Pancreas (tissue), 10 donors: ENCODE measurements at regions not wholly inside any gene's neighbourhood (a gene's known extent, or its start where the extent isn't known, plus 50 kb on each side); places are given as distances from the start of the nearest gene placed in this dataset.

Source experiments
- ATAC-seq, 4 donors: fragments of 200-7000 bp; cut with Tn5 transposase; one replicate each; pipeline versions ENCODE4 v1.8.0 to v1.9.1; 2020; ENCODE audit warnings: mild to moderate bottlenecking in 4 of 4, moderate library complexity in 4 of 4
- DNase-seq, 6 donors: peaks; one replicate each; pipeline ENCODE4 v3.0.0-alpha.2; 2020
- FAIRE-seq: peaks from 2 replicates; lab custom pipeline; 2012; peaks lifted over from hg19 to GRCh38; lab: Jason Lieb, UNC
- H3K27ac ChIP-seq, 4 donors: fragments of 200-600 bp; sonication (generic); 1 replicate in 3 of 4; 2 replicates in 1 of 4; pipeline versions ENCODE4 v1.5.0 to v1.8.0; 2020
- H3K27me3 ChIP-seq, 4 donors: fragments of 200-600 bp; one replicate each; pipeline ENCODE4 v1.8.0; 2021
- H3K36me3 ChIP-seq, 3 donors: fragments of 200-600 bp; sonication (generic) in 1 of 3; one replicate each; pipeline versions ENCODE4 v1.5.0 to v1.8.0; 2020 to 2021
- H3K4me1 ChIP-seq, 3 donors: fragments of 200-600 bp; one replicate each; pipeline ENCODE4 v1.8.0; 2021
- H3K4me3 ChIP-seq, 4 donors: fragments of 200-600 bp; sonication (generic) in 2 of 4; one replicate each; pipeline versions ENCODE4 v1.5.0 to v1.8.0; 2020 to 2021
- H3K9me3 ChIP-seq, 4 donors: fragments of 200-600 bp; one replicate each; pipeline ENCODE4 v1.8.0; 2021
- WGBS, 2 donors: extraction: QIAGEN DNeasy Blood & Tissue Kit; methylation state at CpG; one replicate each; pipeline ENCODE4 v1.1.7; 2013; 5-methylcytosine and 5-hydroxymethylcytosine counted together
- intact Hi-C, 3 donors: fragments of 100-400 bp; cut with DNase I; formaldehyde crosslinking; loops; one replicate each; pipeline versions ENCODE4 v1.11.1 to v1.14.2; 2022
- TF ChIP-seq, protein P1 (sequence below), 4 donors: fragments of 200-600 bp; sonication (generic) in 3 of 4; IDR thresholded peaks; one replicate each; pipeline versions ENCODE4 v1.5.0 to v1.8.0; 2021; ENCODE audit warnings: antibody characterized with exemption in 4 of 4
- donor health status: healthy with polysubstance abuse.
- donor health status: DM: no; HTN: no; CAD: no; lungs with moderate emphysema.
- donor health status: DM: no; HTN: no; CAD: no.
- donor health status: control.
- donor health status: control.
- donor health status: Bipolar disorder and iron deficiency.
- donor health status: DM: yes; HTN: yes; CAD: no.
- donor health status: DM: no; HTN: no; CAD: no.
- donor health status: DM: no; HTN: no; CAD: no.
- donor health status: DM: yes; HTN: yes; CAD: no.

DNA sequence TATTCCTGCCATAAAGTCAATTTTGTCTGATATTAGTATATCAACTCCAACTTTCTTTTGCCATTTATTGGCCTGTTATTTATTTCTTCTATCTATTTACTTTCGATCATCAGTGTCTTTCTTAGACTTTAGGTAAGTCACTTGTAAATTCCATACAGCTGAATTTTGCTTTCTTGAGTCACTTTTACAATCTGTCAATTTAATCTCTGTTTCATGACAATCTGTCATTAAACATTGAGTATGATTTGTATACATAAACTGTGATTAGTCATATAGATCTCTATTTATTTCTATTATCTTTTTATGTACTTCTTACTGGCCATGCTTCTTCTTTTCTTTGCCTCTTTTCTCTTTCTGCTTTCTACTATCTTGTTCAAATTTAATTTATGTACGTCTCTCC lies 160.1 kb downstream of the TMA16 start:
- Histone ChIP-seq H3K27me3 (no peaks in the 10 kb centered on the region), H3K4me3 (no peak overlapping the region), H3K4me1 (no peaks in the 10 kb centered on the region), H3K9me3 (no peaks in the 10 kb centered on the region), H3K36me3 (no peaks in the 10 kb centered on the region), H3K27ac (no peak overlapping the region)
- DNase-seq (no peak), ATAC-seq (no peak), FAIRE-seq (no peak)
- WGBS, 2 donors: 44 to 67% methylated on average over 2 of the region's 2 CpGs
- TF ChIP-seq, protein P1, sequence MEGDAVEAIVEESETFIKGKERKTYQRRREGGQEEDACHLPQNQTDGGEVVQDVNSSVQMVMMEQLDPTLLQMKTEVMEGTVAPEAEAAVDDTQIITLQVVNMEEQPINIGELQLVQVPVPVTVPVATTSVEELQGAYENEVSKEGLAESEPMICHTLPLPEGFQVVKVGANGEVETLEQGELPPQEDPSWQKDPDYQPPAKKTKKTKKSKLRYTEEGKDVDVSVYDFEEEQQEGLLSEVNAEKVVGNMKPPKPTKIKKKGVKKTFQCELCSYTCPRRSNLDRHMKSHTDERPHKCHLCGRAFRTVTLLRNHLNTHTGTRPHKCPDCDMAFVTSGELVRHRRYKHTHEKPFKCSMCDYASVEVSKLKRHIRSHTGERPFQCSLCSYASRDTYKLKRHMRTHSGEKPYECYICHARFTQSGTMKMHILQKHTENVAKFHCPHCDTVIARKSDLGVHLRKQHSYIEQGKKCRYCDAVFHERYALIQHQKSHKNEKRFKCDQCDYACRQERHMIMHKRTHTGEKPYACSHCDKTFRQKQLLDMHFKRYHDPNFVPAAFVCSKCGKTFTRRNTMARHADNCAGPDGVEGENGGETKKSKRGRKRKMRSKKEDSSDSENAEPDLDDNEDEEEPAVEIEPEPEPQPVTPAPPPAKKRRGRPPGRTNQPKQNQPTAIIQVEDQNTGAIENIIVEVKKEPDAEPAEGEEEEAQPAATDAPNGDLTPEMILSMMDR (IDR thresholded peaks at IDR 0.05): no peak
- intact Hi-C loops: no loop called here

DNA sequence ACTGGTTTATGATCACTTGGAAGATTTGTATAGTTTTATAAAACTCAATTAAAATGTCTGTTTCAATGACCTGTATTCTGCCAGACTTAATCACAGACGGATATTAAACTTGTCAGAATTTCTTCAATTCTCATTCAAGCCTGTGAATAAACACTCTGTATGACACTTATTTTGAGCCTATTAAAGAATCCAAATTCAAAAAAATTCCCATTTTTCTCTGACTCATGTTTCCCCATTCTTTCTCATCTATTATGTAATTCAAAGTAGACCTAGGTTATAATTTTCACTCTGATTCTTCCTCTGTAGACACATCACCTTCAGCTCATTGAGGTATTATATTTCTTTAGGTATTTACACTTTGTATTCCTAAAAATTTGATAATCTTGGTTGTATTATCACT lies 166.1 kb downstream of the TMA16 start:
- Histone ChIP-seq H3K36me3 (no peaks in the 10 kb centered on the region), H3K9me3 (no peaks in the 10 kb centered on the region), H3K27me3 (no peaks in the 10 kb centered on the region), H3K27ac (no peak overlapping the region), H3K4me3 (no peak overlapping the region), H3K4me1 (no peaks in the 10 kb centered on the region)
- 49 to 64% methylated on average over 1 of the region's 1 CpG for WGBS, 2 donors
- TF ChIP-seq, protein P1 (IDR thresholded peaks at IDR 0.05): no peak
- no peak for DNase-seq
- no peak for FAIRE-seq
- intact Hi-C loops: no loop called here
- no peak for ATAC-seq

DNA sequence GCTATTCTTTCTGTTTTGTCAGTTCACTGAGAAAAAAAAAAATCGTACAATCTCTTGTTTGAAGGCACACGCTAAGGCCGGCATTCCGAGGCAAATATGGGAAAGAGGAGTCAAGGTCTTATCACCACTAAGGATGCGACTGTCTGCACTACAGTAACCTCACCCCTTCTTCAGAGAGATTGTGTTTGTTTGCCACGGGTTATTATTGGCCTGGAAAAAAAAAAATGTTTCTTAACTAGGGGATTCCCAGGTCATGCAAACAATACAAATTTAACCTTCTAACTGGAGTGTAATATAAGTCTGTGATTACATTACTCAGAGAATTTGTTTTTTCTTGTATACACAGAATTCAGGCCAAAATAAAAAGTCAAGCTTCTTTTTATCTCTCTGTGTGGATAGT lies 168.3 kb downstream of the TMA16 start:
- H3K36me3 ChIP-seq: no peaks in the 10 kb centered on the region
- H3K4me1 ChIP-seq: no peaks in the 10 kb centered on the region
- DNase-seq: no peak
- WGBS, 2 donors: 37 to 40% methylated on average over 6 of the region's 6 CpGs
- TF ChIP-seq, protein P1 (IDR thresholded peaks at IDR 0.05): no peak
- intact Hi-C loops: no loop called here
- H3K4me3 ChIP-seq: no peak overlapping the region
- FAIRE-seq: no peak
- H3K27me3 ChIP-seq: no peaks in the 10 kb centered on the region
- H3K27ac ChIP-seq: no peak overlapping the region
- no peak for ATAC-seq
- H3K9me3 ChIP-seq: no peaks in the 10 kb centered on the region

DNA sequence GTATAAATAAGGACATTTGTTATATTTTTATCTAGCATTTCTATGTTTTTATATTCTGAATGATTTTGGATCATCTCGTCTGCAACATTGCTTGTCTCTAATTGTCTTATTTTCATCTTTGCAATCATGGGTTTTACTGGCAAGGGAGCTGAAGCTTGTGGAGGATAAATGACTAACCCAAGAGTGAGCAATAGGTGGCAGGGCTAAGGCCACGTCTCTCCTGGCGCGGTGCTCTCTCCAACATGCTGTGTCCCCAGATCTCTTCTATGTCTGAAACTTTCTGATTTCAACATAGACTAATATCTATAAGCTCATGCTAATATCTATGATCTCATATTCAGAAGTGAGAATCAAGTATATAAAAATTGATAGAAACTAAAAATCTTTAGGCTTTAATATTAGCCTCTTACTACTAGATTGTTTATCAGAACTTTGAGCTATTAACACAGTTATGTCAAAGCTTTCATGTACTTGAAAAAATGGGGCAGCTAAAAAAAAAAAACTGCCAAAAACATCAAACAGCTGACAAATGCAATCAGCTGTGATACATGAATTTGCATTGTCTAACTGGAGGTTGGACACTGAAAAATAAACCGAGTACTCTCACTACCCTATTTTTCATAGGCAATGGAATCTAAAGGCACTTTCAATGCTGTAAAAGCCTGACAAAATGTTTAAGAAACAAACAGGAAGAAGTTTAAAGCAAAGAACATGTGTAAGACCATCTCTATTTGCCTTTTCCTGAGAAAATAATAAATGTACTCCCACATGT lies 169.2 kb downstream of the TMA16 start:
- ATAC-seq (peak in 1 of 4 donors; percentile 27), FAIRE-seq (no peak), DNase-seq (no peak)
- Histone ChIP-seq H3K27me3 (no peaks in the 10 kb centered on the region), H3K4me3 (no peak overlapping the region), H3K36me3 (no peaks in the 10 kb centered on the region), H3K4me1 (no peaks in the 10 kb centered on the region), H3K9me3 (no peaks in the 10 kb centered on the region), H3K27ac (no peak overlapping the region)
- 61 to 71% methylated on average over 5 of the region's 5 CpGs for WGBS, 2 donors
- intact Hi-C loops: no loop called here
- TF ChIP-seq, protein P1 (IDR thresholded peaks at IDR 0.05): no peak

DNA sequence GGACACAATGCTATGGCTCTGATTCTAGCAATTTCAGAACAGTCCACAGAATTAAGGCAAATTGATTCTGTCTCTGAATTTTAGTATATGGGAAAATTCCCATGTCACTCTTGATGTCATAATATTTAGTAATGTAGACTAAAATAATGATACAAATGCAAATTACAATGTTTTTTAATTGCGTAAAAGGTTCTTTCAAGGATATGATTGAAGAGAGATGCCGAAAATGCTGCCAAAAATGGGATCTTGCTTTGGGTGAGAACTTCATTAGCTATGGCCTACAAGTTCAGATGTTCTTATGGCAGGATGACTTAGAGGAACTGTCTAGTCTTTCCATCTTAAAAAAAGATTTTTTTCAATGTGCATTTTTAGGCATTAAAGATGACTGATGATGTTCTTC lies 170.6 kb downstream of the TMA16 start:
- no peak for DNase-seq
- intact Hi-C loops: no loop called here
- no peaks in the 10 kb centered on the region for H3K36me3 ChIP-seq
- WGBS, 2 donors: 83 to 85% methylated on average over 2 of the region's 2 CpGs
- H3K4me3 ChIP-seq: no peak overlapping the region
- TF ChIP-seq, protein P1 (IDR thresholded peaks at IDR 0.05): no peak
- H3K4me1 ChIP-seq: no peaks in the 10 kb centered on the region
- no peak for ATAC-seq
- no peak for FAIRE-seq
- no peak overlapping the region for H3K27ac ChIP-seq
- H3K27me3 ChIP-seq: no peaks in the 10 kb centered on the region
- no peaks in the 10 kb centered on the region for H3K9me3 ChIP-seq
